GM18505 (cell line): ENCODE measurements at regions not wholly inside any gene's neighbourhood (a gene's known extent, or its start where the extent isn't known, plus 50 kb on each side); places are given as distances from the start of the nearest gene placed in this dataset.

Source experiments
- ATAC-seq: cut with Tn5 transposase; IDR thresholded peaks from one replicate; pipeline ENCODE4 v1.9.1; 2021; ENCODE audit not compliant: unreplicated experiment
- POLR2A ChIP-seq: IDR thresholded peaks from 4 replicates; pipeline ENCODE4 v1.6.1; 2011; ENCODE audit warnings: borderline replicate concordance; ENCODE audit not compliant: insufficient read depth, insufficient read length; ENCODE audit errors: extremely low read depth

GRCh38 chr9:107431461-107431860, 58.1 kb downstream of the KLF4 start:
- no peak for TF ChIP-seq POLR2A
- no peak for ATAC-seq

- no peak for TF ChIP-seq POLR2A
- ATAC-seq = no peak
Measured at GRCh38 chr9:107430071-107430470, 59.5 kb downstream of the KLF4 start.

GRCh38 chr9:107426126-107426525, 63.4 kb downstream of the KLF4 start:
- no peak for ATAC-seq

GRCh38 chr9:107425101-107426025, 64.2 kb downstream of the KLF4 start:
- TF ChIP-seq POLR2A = no peak

More at GRCh38 chr9:107426126-107426525, 63.4 kb downstream of the KLF4 start:
- TF ChIP-seq POLR2A = no peak

GRCh38 chr9:107423540-107423939, 66.0 kb downstream of the KLF4 start:
- no peak for TF ChIP-seq POLR2A
- no peak for ATAC-seq

More at GRCh38 chr9:107425101-107426025, 64.2 kb downstream of the KLF4 start:
- peak; percentile 75 for ATAC-seq

- TF ChIP-seq POLR2A = no peak
- ATAC-seq = peak; percentile 54
Measured at GRCh38 chr9:107422189-107423185, 67.1 kb downstream of the KLF4 start.

- TF ChIP-seq POLR2A = no peak
- no peak for ATAC-seq
Measured at GRCh38 chr9:107410420-107410819, 79.1 kb downstream of the KLF4 start.

- ATAC-seq = no peak
- no peak for TF ChIP-seq POLR2A
Measured at GRCh38 chr9:107409581-107410389, 79.8 kb downstream of the KLF4 start.

- no peak for TF ChIP-seq POLR2A
- no peak for ATAC-seq
Measured at GRCh38 chr9:107407675-107408074, 81.9 kb downstream of the KLF4 start.

- ATAC-seq = no peak
- TF ChIP-seq POLR2A = no peak
Measured at GRCh38 chr9:107405511-107405910, 84.1 kb downstream of the KLF4 start.

- ATAC-seq = no peak
- no peak for TF ChIP-seq POLR2A
Measured at GRCh38 chr9:107404736-107405135, 84.8 kb downstream of the KLF4 start.

- ATAC-seq = no peak
- TF ChIP-seq POLR2A = no peak
Measured at GRCh38 chr9:107404161-107404560, 85.4 kb downstream of the KLF4 start.
